Spleen (tissue), 11 donors: ENCODE measurements at regions not wholly inside any gene's neighbourhood (a gene's known extent, or its start where the extent isn't known, plus 50 kb on each side); places are given as distances from the start of the nearest gene placed in this dataset.

ENCODE experiments used
- DNase-seq: peaks from one replicate; pipeline ENCODE4 v3.0.0-alpha.2; 2020
- H3K27ac ChIP-seq, 8 donors: fragments of 200-600 bp; sonication (generic) in 7 of 8; 1 replicate in 4 of 8; 2 replicates in 4 of 8; pipeline versions ENCODE4 v1.5.0 to v1.8.0; 2016 to 2021; ENCODE audit warnings: inconsistent platforms in 4 of 8, mild to moderate bottlenecking in 4 of 8, moderate library complexity in 1 of 8
- H3K27me3 ChIP-seq, 7 donors: fragments of 200-600 bp; sonication (generic) in 6 of 7; replicated peaks in 1 of 7; 1 replicate in 4 of 7; 2 replicates in 3 of 7; pipeline versions ENCODE4 v1.5.0 to v1.8.0; 2016 to 2021; ENCODE audit warnings: inconsistent platforms in 3 of 7, mild to moderate bottlenecking in 1 of 7
- H3K36me3 ChIP-seq, 6 donors: fragments of 200-600 bp; sonication (generic) in 5 of 6; 1 replicate in 4 of 6; 2 replicates in 2 of 6; pipeline versions ENCODE4 v1.5.0 to v1.8.0; 2016 to 2021; ENCODE audit warnings: inconsistent platforms in 2 of 6
- H3K4me1 ChIP-seq, 6 donors: fragments of 200-600 bp; sonication (generic) in 5 of 6; 1 replicate in 3 of 6; 2 replicates in 3 of 6; pipeline versions ENCODE4 v1.5.0 to v1.8.0; 2016 to 2021; ENCODE audit warnings: inconsistent platforms in 3 of 6
- H3K4me3 ChIP-seq, 8 donors: fragments of 200-600 bp; sonication (generic) in 7 of 8; 1 replicate in 4 of 8; 2 replicates in 4 of 8; pipeline versions ENCODE4 v1.5.0 to v1.8.0; 2016 to 2021; ENCODE audit warnings: inconsistent platforms in 4 of 8, mild to moderate bottlenecking in 4 of 8, moderate library complexity in 2 of 8
- H3K9me3 ChIP-seq, 8 donors: fragments of 200-600 bp; sonication (generic) in 7 of 8; 1 replicate in 4 of 8; 2 replicates in 4 of 8; pipeline versions ENCODE4 v1.5.0 to v1.8.0; 2016 to 2021; ENCODE audit warnings: inconsistent platforms in 4 of 8
- CTCF ChIP-seq, 11 experiments: fragments of 200-600 bp in 7 of 11; fragments of 450-650 bp in 4 of 11; sonication (generic) in 4 of 11; IDR thresholded peaks in 8 of 11; conservative IDR thresholded peaks in 3 of 11; 1 replicate in 7 of 11; 2 replicates in 4 of 11; pipeline versions ENCODE4 v1.4.0 to v1.8.0; 2016 to 2021; ENCODE audit warnings: antibody characterized with exemption in 11 of 11, inconsistent platforms in 4 of 11, mild to moderate bottlenecking in 1 of 11
- POLR2A ChIP-seq, 3 donors: fragments of 450-650 bp; IDR thresholded peaks; one replicate each; pipeline ENCODE4 v1.5.1; 2017; ENCODE audit warnings: antibody characterized with exemption in 3 of 3, mild to moderate bottlenecking in 1 of 3
- POLR2AphosphoS5 ChIP-seq, 3 donors: sonication (generic); formaldehyde crosslinking; IDR thresholded peaks; one replicate each; pipeline ENCODE4 v1.5.1; 2017; ENCODE audit warnings: antibody characterized with exemption in 3 of 3
- WGBS, 5 donors: extraction: QIAGEN DNeasy Blood & Tissue Kit in 3 of 5; methylation state at CpG; one replicate each; pipeline versions ENCODE4 v1.1.5 to v1.1.7; 2013 to 2018; 5-methylcytosine and 5-hydroxymethylcytosine counted together
- intact Hi-C: fragments of 100-400 bp; cut with DNase I; formaldehyde crosslinking; loops from one replicate; pipeline ENCODE4 v1.15.0; 2023; ENCODE audit warnings: low total_unique reads
- donor health status: healthy with polysubstance abuse.
- donor health status: DM: no; HTN: no; CAD: no; lungs with moderate emphysema.
- donor health status: DM: no; HTN: no; CAD: no.
- donor health status: Bipolar disorder and iron deficiency.
- donor health status: healthy.
- donor health status: DM: no; HTN: no; CAD: no.
- donor health status: DM: yes; HTN: yes; CAD: no.

- no peak for DNase-seq
- 91 to 99% (median 94%) methylated on average over 4 to 8 of the region's 8 CpGs for WGBS, 5 donors
Observed at GRCh38 chr10:33037726-33038125, 79.7 kb upstream of the ITGB1 start.

GRCh38 chr10:33036670-33037069 lies 78.6 kb upstream of the ITGB1 start:
- TF ChIP-seq CTCF (IDR thresholded peaks at IDR 0.05 in 8 of 11, conservative IDR thresholded peaks at IDR 0.05 in 3 of 11) (no peak), POLR2A (IDR thresholded peaks at IDR 0.05) (no peak), POLR2AphosphoS5 (IDR thresholded peaks at IDR 0.05) (no peak)
- Histone ChIP-seq H3K4me3 (no peak overlapping the region), H3K4me1 (peaks cover 0 to 9% (median 0%) of the 10 kb centered on the region in 6 donors), H3K27me3 (no peaks in the 10 kb centered on the region), H3K27ac (no peak overlapping the region), H3K9me3 (no peaks in the 10 kb centered on the region), H3K36me3 (no peaks in the 10 kb centered on the region)
- WGBS, 5 donors, result 89 to 96% (median 94%) methylated on average over 8 to 16 of the region's 16 CpGs
- no peak for DNase-seq
- intact Hi-C loops, result no loop called here

More at GRCh38 chr10:33037726-33038125, 79.7 kb upstream of the ITGB1 start:
- no peaks in the 10 kb centered on the region for H3K36me3 ChIP-seq
- H3K4me3 ChIP-seq, result no peak overlapping the region
- intact Hi-C loops, result no loop called here
- TF ChIP-seq POLR2AphosphoS5 (IDR thresholded peaks at IDR 0.05) (no peak), POLR2A (IDR thresholded peaks at IDR 0.05) (no peak)
- peaks cover 0 to 4% (median 0%) of the 10 kb centered on the region in 6 donors for H3K4me1 ChIP-seq
- no peak overlapping the region for H3K27ac ChIP-seq
- no peaks in the 10 kb centered on the region for H3K27me3 ChIP-seq
- no peaks in the 10 kb centered on the region for H3K9me3 ChIP-seq

GRCh38 chr10:33035411-33035810 lies 77.4 kb upstream of the ITGB1 start:
- H3K4me3 ChIP-seq, result no peak overlapping the region
- 82 to 93% (median 89%) methylated on average over 3 of the region's 3 CpGs for WGBS, 5 donors
- no peaks in the 10 kb centered on the region for H3K27me3 ChIP-seq
- H3K36me3 ChIP-seq, result no peaks in the 10 kb centered on the region
- no peaks in the 10 kb centered on the region for H3K9me3 ChIP-seq
- peaks cover 0 to 9% (median 0%) of the 10 kb centered on the region in 6 donors for H3K4me1 ChIP-seq
- no peak for TF ChIP-seq CTCF (IDR thresholded peaks at IDR 0.05 in 8 of 11, conservative IDR thresholded peaks at IDR 0.05 in 3 of 11)
- TF ChIP-seq POLR2AphosphoS5 (IDR thresholded peaks at IDR 0.05), result no peak
- TF ChIP-seq POLR2A (IDR thresholded peaks at IDR 0.05), result no peak
- intact Hi-C loops, result no loop called here
- no peak overlapping the region for H3K27ac ChIP-seq
- no peak for DNase-seq

- H3K27me3 ChIP-seq, result no peaks in the 10 kb centered on the region
- 83 to 100% (median 94%) methylated on average over 1 of the region's 1 CpG for WGBS, 5 donors
- H3K4me3 ChIP-seq, result no peak overlapping the region
- no peaks in the 10 kb centered on the region for H3K36me3 ChIP-seq
- no peaks in the 10 kb centered on the region for H3K9me3 ChIP-seq
- DNase-seq, result no peak
- H3K27ac ChIP-seq, result no peak overlapping the region
- intact Hi-C loops, result no loop called here
- peaks cover 0 to 9% (median 0%) of the 10 kb centered on the region in 6 donors for H3K4me1 ChIP-seq
- TF ChIP-seq POLR2AphosphoS5 (IDR thresholded peaks at IDR 0.05) (no peak), CTCF (IDR thresholded peaks at IDR 0.05 in 8 of 11, conservative IDR thresholded peaks at IDR 0.05 in 3 of 11) (no peak), POLR2A (IDR thresholded peaks at IDR 0.05) (no peak)
Observed at GRCh38 chr10:33034931-33035330, 76.9 kb upstream of the ITGB1 start.
